Muscle of arm (tissue), 1 donor: ENCODE measurements at regions not wholly inside any gene's neighbourhood (a gene's known extent, or its start where the extent isn't known, plus 50 kb on each side); places are given as distances from the start of the nearest gene placed in this dataset.
A peak's percentile ranks its signal among the peaks of the same experiment; 100 is the strongest.
"Not testable (repeated sequence)": the region's sequence is repeated elsewhere in the genome, so short reads cannot be mapped to it uniquely, and the experiment has no call there.

ENCODE experiments used
- DNase-seq: peaks from one replicate; pipeline ENCODE4 v3.0.0-alpha.2; 2013

GRCh38 chr21:27996906-27997305, 995.8 kb downstream of the LTN1 start:
- not testable (repeated sequence) for DNase-seq

GRCh38 chr21:27984663-27985325, 1007.9 kb downstream of the LTN1 start:
- not testable (repeated sequence) for DNase-seq

GRCh38 chr21:27979446-27979845, 1012.6 kb upstream of the ADAMTS5 start:
- DNase-seq, result not testable (repeated sequence)

- DNase-seq, result no peak
Measured at GRCh38 chr21:27975514-27975913, 1008.6 kb upstream of the ADAMTS5 start.

GRCh38 chr21:27974152-27974551, 1007.3 kb upstream of the ADAMTS5 start:
- DNase-seq, result not testable (repeated sequence)

GRCh38 chr21:27968240-27968639, 1001.4 kb upstream of the ADAMTS5 start:
- not testable (repeated sequence) for DNase-seq

GRCh38 chr21:27954543-27955165, 987.8 kb upstream of the ADAMTS5 start:
- DNase-seq, result no peak

GRCh38 chr21:27953340-27954045, 986.6 kb upstream of the ADAMTS5 start:
- DNase-seq, result no peak

GRCh38 chr21:27949093-27949492, 982.2 kb upstream of the ADAMTS5 start:
- not testable (repeated sequence) for DNase-seq

- DNase-seq, result not testable (repeated sequence)
Measured at GRCh38 chr21:27930108-27930767, 963.4 kb upstream of the ADAMTS5 start.

- peak; percentile 16 for DNase-seq
Measured at GRCh38 chr21:27929179-27929578, 962.3 kb upstream of the ADAMTS5 start.

GRCh38 chr21:27928534-27929115, 961.7 kb upstream of the ADAMTS5 start:
- peak; percentile 41 for DNase-seq

GRCh38 chr21:27921421-27921820, 954.5 kb upstream of the ADAMTS5 start:
- not testable (repeated sequence) for DNase-seq

- not testable (repeated sequence) for DNase-seq
Measured at GRCh38 chr21:27917966-27918365, 951.1 kb upstream of the ADAMTS5 start.

GRCh38 chr21:27916326-27916725, 949.4 kb upstream of the ADAMTS5 start:
- DNase-seq, result not testable (repeated sequence)

GRCh38 chr21:27912133-27912532, 945.2 kb upstream of the ADAMTS5 start:
- DNase-seq, result not testable (repeated sequence)

GRCh38 chr21:27909487-27909886, 942.6 kb upstream of the ADAMTS5 start:
- not testable (repeated sequence) for DNase-seq

- not testable (repeated sequence) for DNase-seq
Measured at GRCh38 chr21:27908816-27909215, 941.9 kb upstream of the ADAMTS5 start.

- DNase-seq, result peak; percentile 55
Measured at GRCh38 chr21:27902904-27903303, 936.0 kb upstream of the ADAMTS5 start.

- not testable (repeated sequence) for DNase-seq
Measured at GRCh38 chr21:27893619-27894018, 926.7 kb upstream of the ADAMTS5 start.

GRCh38 chr21:27891495-27891894, 924.6 kb upstream of the ADAMTS5 start:
- not testable (repeated sequence) for DNase-seq
